Hepatocyte (in vitro differentiated cells): ENCODE measurements at regions not wholly inside any gene's neighbourhood (a gene's known extent, or its start where the extent isn't known, plus 50 kb on each side); places are given as distances from the start of the nearest gene placed in this dataset.
A peak's percentile ranks its signal among the peaks of the same experiment; 100 is the strongest.

Experiments used
- DNase-seq: peaks from one replicate; pipeline ENCODE4 v3.0.0-alpha.2; 2016; ENCODE audit warnings: low spot score
- H2AFZ ChIP-seq: fragments of 200-600 bp; sonication (generic); 2 replicates; pipeline ENCODE4 v1.6.0; 2016; ENCODE audit warnings: antibody characterized with exemption, mild to moderate bottlenecking
- H3K27ac ChIP-seq: fragments of 200-600 bp; sonication (generic); 2 replicates; pipeline ENCODE4 v1.5.1; 2016; ENCODE audit warnings: mild to moderate bottlenecking
- H3K27me3 ChIP-seq: fragments of 200-600 bp; sonication (generic); 2 replicates; pipeline ENCODE4 v1.6.1; 2016
- H3K36me3 ChIP-seq: fragments of 200-600 bp; sonication (generic); replicated peaks from 2 replicates; pipeline ENCODE4 v1.5.1; 2016; ENCODE audit warnings: low read depth; ENCODE audit not compliant: insufficient read depth
- H3K4me1 ChIP-seq: fragments of 200-600 bp; sonication (generic); 2 replicates; pipeline ENCODE4 v1.5.1; 2016; ENCODE audit warnings: mild to moderate bottlenecking, moderate library complexity; ENCODE audit not compliant: insufficient read depth
- H3K4me2 ChIP-seq: fragments of 200-600 bp; sonication (generic); 2 replicates; pipeline ENCODE4 v1.6.0; 2016
- H3K4me3 ChIP-seq: fragments of 200-600 bp; sonication (generic); 2 replicates; pipeline ENCODE4 v1.5.1; 2016; ENCODE audit warnings: mild to moderate bottlenecking
- H3K79me2 ChIP-seq: fragments of 200-600 bp; sonication (generic); 2 replicates; pipeline ENCODE4 v1.6.0; 2017; ENCODE audit warnings: mild to moderate bottlenecking
- H3K9me2 ChIP-seq: fragments of 200-600 bp; sonication (generic); replicated peaks from 2 replicates; pipeline ENCODE4 v1.6.0; 2017; ENCODE audit warnings: mild to moderate bottlenecking; ENCODE audit not compliant: insufficient read depth
- H3K9me3 ChIP-seq: fragments of 200-600 bp; sonication (generic); 2 replicates; pipeline ENCODE4 v1.5.1; 2016; ENCODE audit warnings: low read depth, mild to moderate bottlenecking
- H4K20me1 ChIP-seq: fragments of 200-600 bp; sonication (generic); 2 replicates; pipeline ENCODE4 v1.6.0; 2016; ENCODE audit warnings: mild to moderate bottlenecking; ENCODE audit not compliant: insufficient read depth, poor library complexity, severe bottlenecking
- EZH2 ChIP-seq: fragments of 200-600 bp; sonication (generic); IDR thresholded peaks from 2 replicates; pipeline ENCODE4 v1.6.1; 2016; ENCODE audit warnings: antibody characterized with exemption, mild to moderate bottlenecking, borderline replicate concordance
- EZH2phosphoT487 ChIP-seq: fragments of 200-600 bp; sonication (generic); IDR thresholded peaks from one replicate; pipeline ENCODE4 v1.6.1; 2018; ENCODE audit warnings: antibody characterized with exemption, mild to moderate bottlenecking, low read depth, moderate library complexity; ENCODE audit not compliant: unreplicated experiment, severe bottlenecking
- WGBS: methylation state at CpG from one replicate; pipeline ENCODE4 v1.1.6; 2016; ENCODE audit warnings: low lambda C conversion rate; ENCODE audit errors: missing lambda C conversion rate; 5-methylcytosine and 5-hydroxymethylcytosine counted together
- TF ChIP-seq, protein P1 (sequence below): fragments of 200-600 bp; sonication (generic); IDR thresholded peaks from 2 replicates; pipeline ENCODE4 v1.5.1; 2016; ENCODE audit warnings: antibody characterized with exemption, mild to moderate bottlenecking; ENCODE audit not compliant: poor library complexity

DNA sequence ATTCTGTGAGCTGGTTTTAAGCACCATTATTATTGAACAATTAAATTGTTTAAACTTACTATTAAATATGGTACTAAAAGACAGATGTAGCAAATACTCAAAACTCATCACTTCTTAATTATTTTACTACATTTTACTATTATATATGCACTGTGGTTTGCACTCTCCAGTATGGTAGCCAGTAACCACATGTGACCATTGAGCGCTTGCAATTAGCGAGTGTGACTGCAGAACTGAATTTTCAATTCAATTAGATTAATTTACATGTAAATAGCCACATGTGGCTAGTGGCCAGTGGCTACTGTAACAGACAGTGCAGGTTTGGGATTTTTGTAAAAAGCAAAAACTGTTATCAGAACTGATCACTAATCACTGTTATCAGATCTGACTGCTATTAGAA is 208.2 kb upstream of the SOX21 start:
- Histone ChIP-seq H3K4me1 (no peaks in the 10 kb centered on the region), H3K4me2 (no peak overlapping the region), H3K36me3 (no peaks in the 10 kb centered on the region), H3K9me3 (no peaks in the 10 kb centered on the region), H3K4me3 (no peak overlapping the region), H3K79me2 (no peaks in the 10 kb centered on the region), H2AFZ (no peak overlapping the region), H3K27me3 (peaks cover 21% of the 10 kb centered on the region), H3K27ac (no peak overlapping the region), H4K20me1 (no peaks in the 10 kb centered on the region), H3K9me2 (no peaks in the 10 kb centered on the region)
- DNase-seq = no peak
- TF ChIP-seq EZH2 (no peak), EZH2phosphoT487 (no peak)
- TF ChIP-seq, protein P1, sequence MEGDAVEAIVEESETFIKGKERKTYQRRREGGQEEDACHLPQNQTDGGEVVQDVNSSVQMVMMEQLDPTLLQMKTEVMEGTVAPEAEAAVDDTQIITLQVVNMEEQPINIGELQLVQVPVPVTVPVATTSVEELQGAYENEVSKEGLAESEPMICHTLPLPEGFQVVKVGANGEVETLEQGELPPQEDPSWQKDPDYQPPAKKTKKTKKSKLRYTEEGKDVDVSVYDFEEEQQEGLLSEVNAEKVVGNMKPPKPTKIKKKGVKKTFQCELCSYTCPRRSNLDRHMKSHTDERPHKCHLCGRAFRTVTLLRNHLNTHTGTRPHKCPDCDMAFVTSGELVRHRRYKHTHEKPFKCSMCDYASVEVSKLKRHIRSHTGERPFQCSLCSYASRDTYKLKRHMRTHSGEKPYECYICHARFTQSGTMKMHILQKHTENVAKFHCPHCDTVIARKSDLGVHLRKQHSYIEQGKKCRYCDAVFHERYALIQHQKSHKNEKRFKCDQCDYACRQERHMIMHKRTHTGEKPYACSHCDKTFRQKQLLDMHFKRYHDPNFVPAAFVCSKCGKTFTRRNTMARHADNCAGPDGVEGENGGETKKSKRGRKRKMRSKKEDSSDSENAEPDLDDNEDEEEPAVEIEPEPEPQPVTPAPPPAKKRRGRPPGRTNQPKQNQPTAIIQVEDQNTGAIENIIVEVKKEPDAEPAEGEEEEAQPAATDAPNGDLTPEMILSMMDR = no peak
- WGBS = 81% methylated on average over 2 of the region's 2 CpGs

DNA sequence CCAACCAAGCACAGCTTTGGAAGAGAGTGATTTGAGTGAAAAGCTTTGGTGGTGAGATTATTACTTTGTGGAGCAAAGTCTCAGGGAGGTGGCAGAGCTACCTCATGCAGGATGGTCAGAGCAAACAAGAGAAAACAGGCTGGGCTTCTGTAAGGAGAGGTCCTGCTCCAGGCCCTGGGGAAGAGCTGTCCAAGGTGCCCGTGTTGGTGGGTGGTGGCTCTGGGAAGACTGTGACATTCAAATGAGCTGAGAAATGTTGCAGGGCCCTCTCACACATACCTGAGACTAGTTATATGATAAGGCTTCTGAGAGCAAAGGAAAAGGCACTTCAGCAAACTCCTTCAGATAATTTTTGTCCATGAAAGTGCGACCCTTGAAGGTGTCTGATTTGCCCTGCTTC is 205.5 kb upstream of the SOX21 start:
- Histone ChIP-seq H2AFZ (no peak overlapping the region), H3K9me3 (no peaks in the 10 kb centered on the region)
- 35% methylated on average over 2 of the region's 2 CpGs for WGBS

DNA sequence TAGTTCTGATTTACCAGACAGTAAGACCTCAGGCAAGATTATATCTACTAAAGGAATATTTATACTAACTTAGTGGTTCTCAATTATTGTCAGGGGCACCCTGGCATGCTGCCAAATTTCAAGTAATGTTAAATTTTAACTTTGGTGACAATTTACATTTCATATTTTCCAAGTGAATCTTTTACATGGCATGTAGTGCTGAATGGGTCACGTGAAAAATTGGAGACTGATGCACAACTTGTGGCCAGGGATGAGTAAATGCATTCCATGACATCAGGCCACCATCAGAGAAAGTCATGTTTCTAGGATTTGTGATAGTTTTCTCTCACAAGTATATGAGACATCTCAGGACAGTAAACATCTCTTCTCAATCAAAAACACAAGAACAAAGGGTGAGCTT is 202.6 kb upstream of the SOX21 start:
- 88% methylated on average over 1 of the region's 1 CpG for WGBS
- H3K79me2 ChIP-seq = no peaks in the 10 kb centered on the region
- no peaks in the 10 kb centered on the region for H3K4me1 ChIP-seq
- no peak for DNase-seq
- no peaks in the 10 kb centered on the region for H3K9me3 ChIP-seq
- TF ChIP-seq EZH2phosphoT487 (no peak), EZH2 (no peak)
- TF ChIP-seq, protein P1 = no peak
- no peak overlapping the region for H2AFZ ChIP-seq
- H3K4me2 ChIP-seq = no peak overlapping the region
- no peak overlapping the region for H3K4me3 ChIP-seq
- no peaks in the 10 kb centered on the region for H3K9me2 ChIP-seq
- H3K27ac ChIP-seq = no peak overlapping the region
- no peaks in the 10 kb centered on the region for H3K36me3 ChIP-seq
- H3K27me3 ChIP-seq = peaks cover 17% of the 10 kb centered on the region
- H4K20me1 ChIP-seq = no peaks in the 10 kb centered on the region

More for the DNA sequence above, 205.5 kb upstream of the SOX21 start:
- no peak overlapping the region for H3K27ac ChIP-seq
- no peaks in the 10 kb centered on the region for H3K36me3 ChIP-seq
- no peaks in the 10 kb centered on the region for H3K9me2 ChIP-seq
- H3K79me2 ChIP-seq = no peaks in the 10 kb centered on the region
- no peaks in the 10 kb centered on the region for H3K4me1 ChIP-seq
- H3K4me2 ChIP-seq = no peak overlapping the region
- H3K27me3 ChIP-seq = peaks cover 21% of the 10 kb centered on the region
- TF ChIP-seq, protein P1 = no peak
- no peak for TF ChIP-seq EZH2phosphoT487
- no peak for TF ChIP-seq EZH2
- DNase-seq = peak; percentile 60
- H3K4me3 ChIP-seq = no peak overlapping the region
- no peaks in the 10 kb centered on the region for H4K20me1 ChIP-seq

DNA sequence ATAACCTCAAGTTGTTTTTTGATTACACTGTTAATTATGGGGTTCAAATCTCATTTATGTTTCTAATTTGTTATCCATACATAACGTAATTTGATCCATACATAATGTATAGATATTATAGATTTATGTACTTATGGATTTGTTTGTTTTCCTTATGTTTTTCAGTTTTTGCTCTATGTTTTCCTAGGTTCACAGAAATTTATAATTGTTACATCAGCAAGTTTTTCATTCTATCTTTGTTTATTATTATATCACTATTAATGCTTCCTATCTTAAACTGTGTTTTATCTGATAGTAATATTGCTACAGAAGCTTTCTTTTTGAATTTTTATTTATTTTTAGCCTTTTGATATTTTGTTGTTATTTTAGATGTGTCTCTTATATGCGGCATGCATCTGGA is 194.3 kb upstream of the SOX21 start:
- Histone ChIP-seq H3K4me1 (no peaks in the 10 kb centered on the region), H3K79me2 (no peaks in the 10 kb centered on the region), H3K9me3 (no peaks in the 10 kb centered on the region), H3K4me2 (no peak overlapping the region), H3K36me3 (no peaks in the 10 kb centered on the region), H3K9me2 (no peaks in the 10 kb centered on the region), H3K4me3 (no peak overlapping the region), H3K27ac (no peak overlapping the region), H3K27me3 (peaks cover 16% of the 10 kb centered on the region), H4K20me1 (no peaks in the 10 kb centered on the region), H2AFZ (no peak overlapping the region)
- DNase-seq = no peak
- TF ChIP-seq, protein P1 = no peak
- TF ChIP-seq EZH2phosphoT487 = no peak
- TF ChIP-seq EZH2 = no peak
- WGBS = 90% methylated on average over 2 of the region's 2 CpGs
